ENCODE measurements at regions not wholly inside any gene's neighbourhood (a gene's known extent, or its start where the extent isn't known, plus 50 kb on each side); places are given as distances from the start of the nearest gene placed in this dataset.

GRCh38 chr6:22135395-22135794, 161.4 kb downstream of the PRL start:
- TF ChIP-seq, protein P1, sequence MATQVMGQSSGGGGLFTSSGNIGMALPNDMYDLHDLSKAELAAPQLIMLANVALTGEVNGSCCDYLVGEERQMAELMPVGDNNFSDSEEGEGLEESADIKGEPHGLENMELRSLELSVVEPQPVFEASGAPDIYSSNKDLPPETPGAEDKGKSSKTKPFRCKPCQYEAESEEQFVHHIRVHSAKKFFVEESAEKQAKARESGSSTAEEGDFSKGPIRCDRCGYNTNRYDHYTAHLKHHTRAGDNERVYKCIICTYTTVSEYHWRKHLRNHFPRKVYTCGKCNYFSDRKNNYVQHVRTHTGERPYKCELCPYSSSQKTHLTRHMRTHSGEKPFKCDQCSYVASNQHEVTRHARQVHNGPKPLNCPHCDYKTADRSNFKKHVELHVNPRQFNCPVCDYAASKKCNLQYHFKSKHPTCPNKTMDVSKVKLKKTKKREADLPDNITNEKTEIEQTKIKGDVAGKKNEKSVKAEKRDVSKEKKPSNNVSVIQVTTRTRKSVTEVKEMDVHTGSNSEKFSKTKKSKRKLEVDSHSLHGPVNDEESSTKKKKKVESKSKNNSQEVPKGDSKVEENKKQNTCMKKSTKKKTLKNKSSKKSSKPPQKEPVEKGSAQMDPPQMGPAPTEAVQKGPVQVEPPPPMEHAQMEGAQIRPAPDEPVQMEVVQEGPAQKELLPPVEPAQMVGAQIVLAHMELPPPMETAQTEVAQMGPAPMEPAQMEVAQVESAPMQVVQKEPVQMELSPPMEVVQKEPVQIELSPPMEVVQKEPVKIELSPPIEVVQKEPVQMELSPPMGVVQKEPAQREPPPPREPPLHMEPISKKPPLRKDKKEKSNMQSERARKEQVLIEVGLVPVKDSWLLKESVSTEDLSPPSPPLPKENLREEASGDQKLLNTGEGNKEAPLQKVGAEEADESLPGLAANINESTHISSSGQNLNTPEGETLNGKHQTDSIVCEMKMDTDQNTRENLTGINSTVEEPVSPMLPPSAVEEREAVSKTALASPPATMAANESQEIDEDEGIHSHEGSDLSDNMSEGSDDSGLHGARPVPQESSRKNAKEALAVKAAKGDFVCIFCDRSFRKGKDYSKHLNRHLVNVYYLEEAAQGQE (IDR thresholded peaks at IDR 0.05; ENCODE audit: low read depth) = no peak
- TF ChIP-seq EGR1 (IDR thresholded peaks at IDR 0.05) (no peak), TAF1 (IDR thresholded peaks at IDR 0.05; ENCODE audit: low read depth) (no peak), EP300 (IDR thresholded peaks at IDR 0.05; ENCODE audit: borderline replicate concordance) (no peak), MAX (IDR thresholded peaks at IDR 0.05) (no peak), USF1 (IDR thresholded peaks at IDR 0.05) (no peak)
